Ishikawa (cell line): ENCODE measurements at regions not wholly inside any gene's neighbourhood (a gene's known extent, or its start where the extent isn't known, plus 50 kb on each side); places are given as distances from the start of the nearest gene placed in this dataset.

Source experiments
- CEBPB ChIP-seq: IDR thresholded peaks from 2 replicates; pipeline ENCODE4 v1.6.1; 2012
- CREB1 ChIP-seq: IDR thresholded peaks from 2 replicates; pipeline ENCODE4 v1.6.1; 2012; ENCODE audit warnings: low read depth
- EGR1 ChIP-seq: IDR thresholded peaks from 2 replicates; pipeline ENCODE4 v1.6.1; 2012
- EP300 ChIP-seq: IDR thresholded peaks from 2 replicates; pipeline ENCODE4 v1.6.1; 2012; ENCODE audit warnings: borderline replicate concordance
- FOXM1 ChIP-seq: IDR thresholded peaks from 2 replicates; pipeline ENCODE4 v1.6.1; 2012; ENCODE audit warnings: low read depth, borderline replicate concordance
- MAX ChIP-seq: IDR thresholded peaks from 2 replicates; pipeline ENCODE4 v1.6.1; 2012
- NFIC ChIP-seq: IDR thresholded peaks from 2 replicates; pipeline ENCODE4 v1.6.1; 2012
- RAD21 ChIP-seq: IDR thresholded peaks from 2 replicates; pipeline ENCODE4 v1.6.1; 2012; ENCODE audit warnings: low read depth
- TAF1 ChIP-seq: IDR thresholded peaks from 2 replicates; pipeline ENCODE4 v1.6.1; 2012; ENCODE audit warnings: low read depth, mild to moderate bottlenecking
- TCF12 ChIP-seq: IDR thresholded peaks from 2 replicates; pipeline ENCODE4 v1.6.1; 2012; ENCODE audit warnings: low read depth
- TEAD4 ChIP-seq: IDR thresholded peaks from 2 replicates; pipeline ENCODE4 v1.6.1; 2012
- USF1 ChIP-seq: IDR thresholded peaks from 2 replicates; pipeline ENCODE4 v1.6.1; 2012
- YY1 ChIP-seq: IDR thresholded peaks from 2 replicates; pipeline ENCODE4 v1.6.1; 2012; ENCODE audit warnings: low read depth
- ZBTB7A ChIP-seq: IDR thresholded peaks from 2 replicates; pipeline ENCODE4 v1.6.1; 2012; ENCODE audit warnings: low read depth
- TF ChIP-seq, protein P1 (sequence below): IDR thresholded peaks from 2 replicates; pipeline ENCODE4 v1.6.1; 2012; ENCODE audit warnings: low read depth, mild to moderate bottlenecking

DNA sequence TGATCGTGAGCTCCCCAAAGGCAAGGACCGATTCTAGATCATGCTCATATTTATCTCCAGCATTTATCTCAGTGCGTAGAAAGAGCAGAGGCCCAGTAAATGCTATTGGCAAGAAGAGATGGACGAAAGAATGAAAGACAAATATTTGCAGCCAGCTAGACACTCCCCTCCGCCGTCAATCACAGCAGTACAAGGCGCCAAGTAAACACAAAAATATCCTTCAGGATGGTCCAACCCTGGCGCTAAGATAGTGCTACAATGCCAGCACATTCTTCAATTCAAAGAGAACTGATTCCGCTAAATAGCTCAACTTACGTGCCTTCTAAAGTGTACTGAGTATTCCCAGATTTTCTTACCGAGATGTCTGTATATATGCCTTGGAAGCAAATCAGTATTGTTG, 114.5 kb downstream of the DDX53 start:
- no peak for TF ChIP-seq CEBPB
- no peak for TF ChIP-seq MAX
- no peak for TF ChIP-seq ZBTB7A
- no peak for TF ChIP-seq YY1
- TF ChIP-seq, protein P1, sequence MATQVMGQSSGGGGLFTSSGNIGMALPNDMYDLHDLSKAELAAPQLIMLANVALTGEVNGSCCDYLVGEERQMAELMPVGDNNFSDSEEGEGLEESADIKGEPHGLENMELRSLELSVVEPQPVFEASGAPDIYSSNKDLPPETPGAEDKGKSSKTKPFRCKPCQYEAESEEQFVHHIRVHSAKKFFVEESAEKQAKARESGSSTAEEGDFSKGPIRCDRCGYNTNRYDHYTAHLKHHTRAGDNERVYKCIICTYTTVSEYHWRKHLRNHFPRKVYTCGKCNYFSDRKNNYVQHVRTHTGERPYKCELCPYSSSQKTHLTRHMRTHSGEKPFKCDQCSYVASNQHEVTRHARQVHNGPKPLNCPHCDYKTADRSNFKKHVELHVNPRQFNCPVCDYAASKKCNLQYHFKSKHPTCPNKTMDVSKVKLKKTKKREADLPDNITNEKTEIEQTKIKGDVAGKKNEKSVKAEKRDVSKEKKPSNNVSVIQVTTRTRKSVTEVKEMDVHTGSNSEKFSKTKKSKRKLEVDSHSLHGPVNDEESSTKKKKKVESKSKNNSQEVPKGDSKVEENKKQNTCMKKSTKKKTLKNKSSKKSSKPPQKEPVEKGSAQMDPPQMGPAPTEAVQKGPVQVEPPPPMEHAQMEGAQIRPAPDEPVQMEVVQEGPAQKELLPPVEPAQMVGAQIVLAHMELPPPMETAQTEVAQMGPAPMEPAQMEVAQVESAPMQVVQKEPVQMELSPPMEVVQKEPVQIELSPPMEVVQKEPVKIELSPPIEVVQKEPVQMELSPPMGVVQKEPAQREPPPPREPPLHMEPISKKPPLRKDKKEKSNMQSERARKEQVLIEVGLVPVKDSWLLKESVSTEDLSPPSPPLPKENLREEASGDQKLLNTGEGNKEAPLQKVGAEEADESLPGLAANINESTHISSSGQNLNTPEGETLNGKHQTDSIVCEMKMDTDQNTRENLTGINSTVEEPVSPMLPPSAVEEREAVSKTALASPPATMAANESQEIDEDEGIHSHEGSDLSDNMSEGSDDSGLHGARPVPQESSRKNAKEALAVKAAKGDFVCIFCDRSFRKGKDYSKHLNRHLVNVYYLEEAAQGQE = no peak
- no peak for TF ChIP-seq NFIC
- no peak for TF ChIP-seq EGR1
- TF ChIP-seq FOXM1 = no peak
- no peak for TF ChIP-seq USF1
- no peak for TF ChIP-seq TAF1
- TF ChIP-seq RAD21 = no peak

- no peak for TF ChIP-seq CREB1
- no peak for TF ChIP-seq NFIC
- TF ChIP-seq TEAD4 = no peak
Measured at GRCh38 chrX:23115651-23116050, 115.9 kb downstream of the DDX53 start.

GRCh38 chrX:23118163-23118562, 118.4 kb downstream of the DDX53 start:
- no peak for TF ChIP-seq ZBTB7A
- no peak for TF ChIP-seq YY1
- TF ChIP-seq RAD21 = no peak
- TF ChIP-seq USF1 = no peak
- TF ChIP-seq CEBPB = no peak
- TF ChIP-seq, protein P1 = no peak
- TF ChIP-seq CREB1 = no peak
- TF ChIP-seq EGR1 = no peak
- TF ChIP-seq NFIC = no peak
- TF ChIP-seq TCF12 = no peak
- TF ChIP-seq EP300 = no peak
- TF ChIP-seq TAF1 = no peak
- TF ChIP-seq FOXM1 = no peak

DNA sequence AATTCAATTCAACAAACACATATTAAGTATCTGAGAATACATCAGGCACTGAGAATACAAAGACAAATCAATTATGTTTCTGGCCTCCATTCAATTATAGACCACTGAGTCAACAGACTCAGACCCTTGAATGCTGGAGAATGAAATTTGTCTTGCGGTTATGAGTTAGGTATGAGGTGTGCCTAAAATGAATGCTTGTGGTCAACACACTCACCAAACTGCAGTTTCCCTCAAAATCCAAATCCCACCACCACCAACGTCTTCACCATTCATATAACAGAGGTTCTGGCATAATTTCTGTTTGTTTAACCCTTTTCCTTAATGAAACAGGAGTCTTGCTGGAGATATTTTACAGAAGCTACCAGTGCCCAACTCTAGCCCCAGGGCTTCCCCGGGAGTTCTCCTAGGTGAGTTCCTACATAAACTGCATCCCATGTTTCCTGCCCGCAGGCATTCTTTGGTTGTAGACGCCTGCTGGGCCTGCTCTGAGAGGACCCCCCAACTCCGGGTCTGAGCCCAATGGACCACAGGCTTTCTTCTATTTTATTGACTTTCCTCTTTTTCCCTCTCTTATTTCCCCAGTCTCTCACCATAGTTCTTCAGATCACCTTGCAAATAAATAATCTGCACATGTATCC, 119.2 kb downstream of the DDX53 start:
- TF ChIP-seq CREB1 (no peak), NFIC (no peak), TAF1 (no peak), EGR1 (no peak), MAX (no peak), YY1 (no peak), TCF12 (no peak), ZBTB7A (no peak), USF1 (no peak), TEAD4 (no peak), RAD21 (no peak), FOXM1 (no peak), CEBPB (no peak), EP300 (no peak)
- TF ChIP-seq, protein P1 = no peak

DNA sequence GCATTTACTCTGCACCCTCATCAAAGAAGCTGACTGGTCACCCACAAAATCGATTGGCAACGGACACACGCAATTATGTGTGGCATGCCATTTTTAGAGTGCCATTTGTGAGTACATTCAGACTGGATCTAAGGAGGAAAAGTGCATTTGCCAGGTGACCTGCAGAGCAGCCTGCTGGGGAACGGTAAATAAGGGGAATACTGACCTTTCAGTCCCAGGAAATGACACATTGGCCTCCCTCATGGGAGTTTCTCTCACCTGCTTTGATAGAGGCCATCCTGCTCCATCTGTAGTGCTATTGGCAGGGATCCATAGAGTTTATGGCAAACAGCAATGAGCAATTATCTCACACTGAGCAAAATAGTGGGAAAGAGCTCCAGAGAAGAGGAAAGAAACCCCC, 127.8 kb downstream of the DDX53 start:
- TF ChIP-seq, protein P1 = no peak
- TF ChIP-seq TEAD4 (no peak), FOXM1 (no peak), NFIC (no peak), ZBTB7A (no peak), CREB1 (no peak), TCF12 (no peak), EGR1 (no peak), TAF1 (no peak), USF1 (no peak), YY1 (no peak), CEBPB (no peak), RAD21 (no peak), MAX (no peak), EP300 (no peak)
